MM.1S (cell line): ENCODE measurements at regions not wholly inside any gene's neighbourhood (a gene's known extent, or its start where the extent isn't known, plus 50 kb on each side); places are given as distances from the start of the nearest gene placed in this dataset.

Source experiments
- EZH2phosphoT487 ChIP-seq: fragments of 300-600 bp; sonication (generic); IDR thresholded peaks from 2 replicates; pipeline ENCODE4 v1.6.1; 2018; ENCODE audit warnings: antibody characterized with exemption, low read length
- TF ChIP-seq, protein P1 (sequence below): fragments of 300-600 bp; sonication (generic); IDR thresholded peaks from 2 replicates; pipeline ENCODE4 v1.5.1; 2016; ENCODE audit warnings: antibody characterized with exemption, low read length, mixed read lengths

DNA sequence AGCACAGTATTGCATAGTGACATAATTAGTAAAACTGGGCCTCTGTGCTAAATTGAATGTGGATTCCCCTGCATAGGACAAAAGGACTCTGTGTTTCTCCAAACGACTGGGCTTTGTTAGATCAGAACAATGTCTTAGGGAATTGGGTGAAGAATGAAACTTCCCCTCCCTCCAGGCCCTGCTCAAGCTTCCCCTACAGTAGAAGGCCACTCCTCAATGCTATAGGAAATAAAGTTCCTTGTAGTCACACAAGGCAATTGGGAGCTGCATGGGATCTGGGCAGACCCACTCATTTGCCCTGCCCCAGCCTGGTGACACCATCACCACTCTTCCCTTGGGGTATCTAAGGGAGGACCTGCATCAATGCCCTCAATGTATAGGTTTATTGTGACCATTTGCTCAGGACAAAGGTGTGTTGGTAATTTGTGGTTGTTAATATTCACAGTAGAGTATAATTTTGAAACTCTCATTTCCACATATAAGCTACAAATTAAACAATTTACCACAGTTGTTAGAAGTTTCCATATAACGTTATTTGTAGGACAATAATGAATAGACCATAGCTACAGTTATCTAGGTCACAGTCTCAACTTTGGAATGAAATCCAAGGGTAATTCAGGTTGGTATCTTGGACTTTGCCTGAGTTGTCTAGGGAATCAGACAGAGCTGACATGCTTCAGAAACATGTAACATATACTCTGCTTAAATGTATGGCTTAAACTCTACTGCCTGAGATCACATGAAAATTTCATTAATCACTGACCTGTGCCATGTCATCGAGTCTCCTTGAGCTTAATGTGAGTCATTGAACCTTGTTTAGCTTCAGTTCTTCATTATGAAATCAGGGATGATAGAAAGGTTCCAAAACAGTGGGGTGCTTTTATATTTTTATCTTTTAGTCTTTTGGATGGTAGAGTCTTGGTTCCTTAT is 64.8 kb upstream of the DARS1 start:
- TF ChIP-seq, protein P1, sequence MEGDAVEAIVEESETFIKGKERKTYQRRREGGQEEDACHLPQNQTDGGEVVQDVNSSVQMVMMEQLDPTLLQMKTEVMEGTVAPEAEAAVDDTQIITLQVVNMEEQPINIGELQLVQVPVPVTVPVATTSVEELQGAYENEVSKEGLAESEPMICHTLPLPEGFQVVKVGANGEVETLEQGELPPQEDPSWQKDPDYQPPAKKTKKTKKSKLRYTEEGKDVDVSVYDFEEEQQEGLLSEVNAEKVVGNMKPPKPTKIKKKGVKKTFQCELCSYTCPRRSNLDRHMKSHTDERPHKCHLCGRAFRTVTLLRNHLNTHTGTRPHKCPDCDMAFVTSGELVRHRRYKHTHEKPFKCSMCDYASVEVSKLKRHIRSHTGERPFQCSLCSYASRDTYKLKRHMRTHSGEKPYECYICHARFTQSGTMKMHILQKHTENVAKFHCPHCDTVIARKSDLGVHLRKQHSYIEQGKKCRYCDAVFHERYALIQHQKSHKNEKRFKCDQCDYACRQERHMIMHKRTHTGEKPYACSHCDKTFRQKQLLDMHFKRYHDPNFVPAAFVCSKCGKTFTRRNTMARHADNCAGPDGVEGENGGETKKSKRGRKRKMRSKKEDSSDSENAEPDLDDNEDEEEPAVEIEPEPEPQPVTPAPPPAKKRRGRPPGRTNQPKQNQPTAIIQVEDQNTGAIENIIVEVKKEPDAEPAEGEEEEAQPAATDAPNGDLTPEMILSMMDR, result no peak
- TF ChIP-seq EZH2phosphoT487, result no peak
